H1 (cell line): ENCODE measurements at regions not wholly inside any gene's neighbourhood (a gene's known extent, or its start where the extent isn't known, plus 50 kb on each side); places are given as distances from the start of the nearest gene placed in this dataset.

Experiments used
- CTCF ChIA-PET: fragments of 300-600 bp; sonication (Branson Sonifier 250); formaldehyde crosslinking; loops from one replicate; lab custom pipeline; 2021; ENCODE audit not compliant: partially characterized antibody; lab: Charles Lee
- POLR2A ChIA-PET: fragments of 300-600 bp; sonication (Branson Sonifier 250); formaldehyde crosslinking; loops from one replicate; lab custom pipeline; 2021; ENCODE audit warnings: inconsistent platforms; ENCODE audit not compliant: partially characterized antibody; lab: Charles Lee
- DNase-seq, 2 experiments: peaks; one replicate each; pipeline versions ENCODE4 v3.0.0 to v3.0.0-alpha.2; 2010 to 2022; ENCODE audit warnings: low spot score in 2 of 2, low read depth in 1 of 2, mixed read lengths in 1 of 2
- FAIRE-seq: peaks from 2 replicates; lab custom pipeline; 2011; peaks lifted over from hg19 to GRCh38; lab: Jason Lieb, UNC
- H2AFZ ChIP-seq: 2 replicates; pipeline ENCODE4 v1.8.1; 2012; ENCODE audit warnings: low read length, inconsistent platforms
- H2AK5ac ChIP-seq: 2 replicates; pipeline ENCODE4 v1.6.1; 2013; ENCODE audit warnings: low read depth, low read length
- H2BK120ac ChIP-seq: replicated peaks from 2 replicates; pipeline ENCODE3; 2013; ENCODE audit warnings: low read depth, low read length, inconsistent platforms
- H2BK12ac ChIP-seq: 2 replicates; pipeline ENCODE4 v1.6.1; 2013; ENCODE audit warnings: low read depth, low read length
- H2BK15ac ChIP-seq: 2 replicates; pipeline ENCODE4 v1.6.1; 2013; ENCODE audit warnings: low read length
- H2BK20ac ChIP-seq: 2 replicates; pipeline ENCODE4 v1.6.1; 2013; ENCODE audit warnings: low read length
- H2BK5ac ChIP-seq: 2 replicates; pipeline ENCODE4 v1.6.1; 2013; ENCODE audit warnings: low read depth, low read length
- H3K14ac ChIP-seq: 2 replicates; pipeline ENCODE4 v1.6.1; 2013; ENCODE audit warnings: inconsistent platforms; ENCODE audit not compliant: insufficient read length
- H3K18ac ChIP-seq: 2 replicates; pipeline ENCODE4 v1.6.1; 2013; ENCODE audit warnings: low read length; ENCODE audit errors: extremely low read depth
- H3K23ac ChIP-seq: 2 replicates; pipeline ENCODE4 v1.6.1; 2013; ENCODE audit warnings: inconsistent platforms; ENCODE audit not compliant: insufficient read length
- H3K23me2 ChIP-seq: 2 replicates; pipeline ENCODE4 v1.6.1; 2013; ENCODE audit warnings: low read depth, low read length
- H3K27ac ChIP-seq: 2 replicates; pipeline ENCODE4 v1.6.1; 2011; ENCODE audit warnings: low read depth, low read length, inconsistent platforms
- H3K27me3 ChIP-seq, 4 experiments: replicated peaks in 1 of 4; 1 replicate in 1 of 4; 2 replicates in 3 of 4; pipeline versions ENCODE4 v1.6.1 to v1.8.1; 2011 to 2013; ENCODE audit warnings: low read length in 3 of 4, mild to moderate bottlenecking in 3 of 4, inconsistent platforms in 2 of 4, mixed read lengths in 2 of 4, moderate library complexity in 1 of 4; ENCODE audit not compliant: control insufficient read depth in 3 of 4, insufficient read depth in 3 of 4; ENCODE audit errors: extremely low read depth in 1 of 4
- H3K36me3 ChIP-seq, 4 experiments: 2 replicates each; pipeline versions ENCODE4 v1.6.1 to v1.8.1; 2011 to 2013; ENCODE audit warnings: mild to moderate bottlenecking in 4 of 4, low read length in 3 of 4, moderate library complexity in 2 of 4, control low read depth in 1 of 4, inconsistent platforms in 1 of 4; ENCODE audit not compliant: insufficient read depth in 4 of 4, control insufficient read depth in 2 of 4
- H3K4ac ChIP-seq: replicated peaks from 2 replicates; pipeline ENCODE3; 2013; ENCODE audit warnings: low read length, low read depth, mixed read lengths, inconsistent platforms; ENCODE audit not compliant: insufficient read length
- H3K4me1 ChIP-seq, 4 experiments: replicated peaks in 1 of 4; 1 replicate in 1 of 4; 2 replicates in 3 of 4; pipeline versions ENCODE4 v1.6.1 to v1.8.1; 2011 to 2013; ENCODE audit warnings: low read length in 3 of 4, inconsistent platforms in 2 of 4, mixed read lengths in 1 of 4; ENCODE audit not compliant: insufficient read depth in 4 of 4, control insufficient read depth in 3 of 4
- H3K4me2 ChIP-seq, 2 experiments: 2 replicates each; pipeline versions ENCODE4 v1.6.1 to v1.8.1; 2011 to 2013; ENCODE audit warnings: low read depth in 2 of 2, low read length in 2 of 2, control low read depth in 1 of 2, inconsistent platforms in 1 of 2, mild to moderate bottlenecking in 1 of 2; ENCODE audit not compliant: insufficient read depth in 1 of 2
- H3K4me3 ChIP-seq, 4 experiments: fragments of 200-600, 300-600 bp in 1 of 4; sonication (generic), shearing (Covaris generic), sonication (Bioruptor Twin) in 1 of 4; 2 replicates each; pipeline versions ENCODE4 v1.5.1 to v1.8.1; 2011 to 2016; ENCODE audit warnings: low read length in 4 of 4, low read depth in 3 of 4, control low read depth in 2 of 4, inconsistent platforms in 2 of 4, mild to moderate bottlenecking in 2 of 4, mixed read lengths in 1 of 4, moderate library complexity in 1 of 4; ENCODE audit not compliant: insufficient read depth in 2 of 4; ENCODE audit errors: extremely low read depth in 1 of 4
- H3K56ac ChIP-seq: replicated peaks from 2 replicates; pipeline ENCODE3; 2013; ENCODE audit warnings: low read depth, mild to moderate bottlenecking, mixed read lengths, low read length, inconsistent platforms; ENCODE audit not compliant: insufficient read length
- H3K79me1 ChIP-seq: 2 replicates; pipeline ENCODE4 v1.6.1; 2013; ENCODE audit warnings: low read depth, low read length, control low read depth
- H3K79me2 ChIP-seq, 2 experiments: 2 replicates each; pipeline versions ENCODE4 v1.6.1 to v1.8.1; 2012 to 2013; ENCODE audit warnings: low read length in 2 of 2, mild to moderate bottlenecking in 2 of 2, inconsistent platforms in 1 of 2; ENCODE audit not compliant: insufficient read depth in 2 of 2, control insufficient read depth in 1 of 2
- H3K9ac ChIP-seq, 4 experiments: replicated peaks in 1 of 4; 1 replicate in 1 of 4; 2 replicates in 3 of 4; pipeline versions ENCODE4 v1.6.1 to v1.8.1; 2011 to 2013; ENCODE audit warnings: low read depth in 3 of 4, low read length in 3 of 4, control low read depth in 2 of 4, mild to moderate bottlenecking in 2 of 4, moderate library complexity in 2 of 4, inconsistent platforms in 1 of 4; ENCODE audit errors: extremely low read depth in 1 of 4
- H3K9me3 ChIP-seq, 2 experiments: 2 replicates each; pipeline versions ENCODE4 v1.6.1 to v1.8.1; 2012 to 2013; ENCODE audit warnings: mild to moderate bottlenecking in 2 of 2, moderate library complexity in 2 of 2, control low read depth in 1 of 2, inconsistent platforms in 1 of 2, low read depth in 1 of 2, low read length in 1 of 2, mixed read lengths in 1 of 2; ENCODE audit not compliant: insufficient read depth in 2 of 2
- H4K20me1 ChIP-seq, 2 experiments: replicated peaks in 1 of 2; 2 replicates each; pipeline versions ENCODE3 to v1.8.1; 2011 to 2013; ENCODE audit warnings: inconsistent platforms in 2 of 2, low read length in 2 of 2, mild to moderate bottlenecking in 1 of 2; ENCODE audit not compliant: insufficient read depth in 2 of 2, control insufficient read depth in 1 of 2
- H4K5ac ChIP-seq: 2 replicates; pipeline ENCODE4 v1.6.1; 2013; ENCODE audit warnings: low read length, low read depth, mixed read lengths, inconsistent platforms; ENCODE audit not compliant: insufficient read length
- H4K8ac ChIP-seq: 2 replicates; pipeline ENCODE4 v1.8.0; 2013; ENCODE audit warnings: mild to moderate bottlenecking, moderate library complexity, low read length, inconsistent platforms; ENCODE audit not compliant: insufficient read depth; ENCODE audit errors: extremely low read depth
- H4K91ac ChIP-seq: replicated peaks from 2 replicates; pipeline ENCODE3; 2013; ENCODE audit warnings: low read length, mixed read lengths, inconsistent platforms; ENCODE audit not compliant: insufficient read length
- ATF3 ChIP-seq: IDR thresholded peaks from 2 replicates; pipeline ENCODE4 v1.6.1; 2011; ENCODE audit warnings: low read depth, mild to moderate bottlenecking, low read length; ENCODE audit not compliant: insufficient read depth
- CHD2 ChIP-seq: IDR thresholded peaks from 2 replicates; pipeline ENCODE4 v1.6.1; 2012; ENCODE audit warnings: low read length, improper control_type of control experiment
- CTCF ChIP-seq, 3 experiments: IDR thresholded peaks; 1 replicate in 2 of 3; 2 replicates in 1 of 3; pipeline versions ENCODE4 v1.5.1 to v1.6.1; 2011; ENCODE audit warnings: low read length in 3 of 3, mild to moderate bottlenecking in 3 of 3, inconsistent platforms in 2 of 3, low read depth in 1 of 3, moderate library complexity in 1 of 3; ENCODE audit not compliant: insufficient read depth in 1 of 3; ENCODE audit errors: control extremely low read depth in 1 of 3
- E2F6 ChIP-seq: IDR thresholded peaks from 2 replicates; pipeline ENCODE4 v1.6.1; 2012; ENCODE audit warnings: inconsistent platforms
- NRF1 ChIP-seq: IDR thresholded peaks from 2 replicates; pipeline ENCODE4 v1.6.1; 2011; ENCODE audit warnings: mild to moderate bottlenecking, low read depth, low read length, improper control_type of control experiment
- RAD21 ChIP-seq, 2 experiments: IDR thresholded peaks in 1 of 2; conservative IDR thresholded peaks in 1 of 2; 2 replicates each; pipeline ENCODE4 v1.6.1; 2011; ENCODE audit warnings: low read depth in 2 of 2, low read length in 2 of 2, improper control_type of control experiment in 1 of 2, inconsistent platforms in 1 of 2, mild to moderate bottlenecking in 1 of 2, moderate library complexity in 1 of 2
- RNF2 ChIP-seq: fragments of 200-900, 300-1000 bp; sonication (generic); IDR thresholded peaks from 2 replicates; pipeline ENCODE4 v1.7.1; 2016; ENCODE audit warnings: borderline replicate concordance, low read depth, mild to moderate bottlenecking, antibody characterized with exemption, low read length; ENCODE audit not compliant: poor library complexity, severe bottlenecking; ENCODE audit errors: missing control alignments
- SRF ChIP-seq: IDR thresholded peaks from 2 replicates; pipeline ENCODE4 v1.6.1; 2011; ENCODE audit warnings: mild to moderate bottlenecking, low read depth, low read length, moderate library complexity
- TBP ChIP-seq: IDR thresholded peaks from 2 replicates; pipeline ENCODE4 v1.6.1; 2011; ENCODE audit warnings: low read depth, low read length, improper control_type of control experiment
- ZNF274 ChIP-seq: IDR thresholded peaks from 2 replicates; pipeline ENCODE4 v1.7.0; 2012; ENCODE audit warnings: low read length, borderline replicate concordance; ENCODE audit errors: extremely low read depth
- WGBS, 2 experiments: shearing (Covaris generic) in 1 of 2; methylation state at CpG; one replicate each; pipeline versions ENCODE4 v1.1.6 to v1.1.7; 2013 to 2015; ENCODE audit warnings: low lambda C conversion rate in 2 of 2, mixed read lengths in 2 of 2, inconsistent platforms in 1 of 2, low coverage in 1 of 2, missing lambda C conversion rate in 1 of 2; ENCODE audit not compliant: insufficient replicate concordance in 2 of 2, insufficient coverage in 1 of 2, insufficient read length in 1 of 2; ENCODE audit errors: extremely low coverage in 1 of 2, missing lambda C conversion rate in 1 of 2; 5-methylcytosine and 5-hydroxymethylcytosine counted together

DNA sequence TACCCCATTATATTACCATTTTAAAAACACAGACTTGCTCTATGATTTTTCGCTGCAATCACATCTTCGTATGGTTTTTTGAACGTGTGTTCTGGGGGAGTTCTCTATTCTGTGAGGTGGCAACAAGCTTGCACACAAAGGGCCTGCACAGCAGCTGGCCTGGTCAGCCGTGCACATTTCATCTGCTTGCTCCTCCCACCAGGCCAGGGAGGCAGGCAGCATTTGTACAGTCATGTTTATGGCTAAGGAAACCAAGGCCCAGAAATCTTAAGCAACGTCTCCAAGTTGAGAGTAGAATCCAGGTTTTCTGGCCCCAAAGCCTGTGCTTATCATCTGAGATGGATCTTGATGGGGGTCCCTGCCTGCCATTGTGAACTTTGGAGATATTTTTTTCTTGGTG is 106.4 kb upstream of the SMIM21 start:
- ChIA-PET POLR2A (no interaction called here), CTCF (interaction anchor here (0.5 kb wide), 1 partner anchor 16 kb away, joined by 3 read pairs; no protein-coding TSS in a partner anchor)
- Histone ChIP-seq H3K14ac (no peak overlapping the region), H3K27ac (no peak overlapping the region), H2BK15ac (no peak overlapping the region), H2AFZ (no peak overlapping the region), H3K36me3 (no peaks in the 10 kb centered on the region), H4K91ac (no peak overlapping the region), H2AK5ac (no peak overlapping the region), H3K27me3 (no peaks in the 10 kb centered on the region), H2BK20ac (no peak overlapping the region), H3K79me1 (no peaks in the 10 kb centered on the region), H3K9ac (no peak overlapping the region), H3K56ac (no peak overlapping the region), H3K4me1 (no peaks in the 10 kb centered on the region), H4K5ac (no peak overlapping the region), H3K4ac (no peak overlapping the region), H3K18ac (no peak overlapping the region), H3K23ac (no peak overlapping the region), H3K23me2 (no peaks in the 10 kb centered on the region), H2BK120ac (no peak overlapping the region), H3K4me2 (no peak overlapping the region), H3K79me2 (no peaks in the 10 kb centered on the region), H4K20me1 (no peaks in the 10 kb centered on the region), H3K4me3 (no peak overlapping the region), H3K9me3 (no peaks in the 10 kb centered on the region), H2BK12ac (no peak overlapping the region), H4K8ac (no peak overlapping the region), H2BK5ac (no peak overlapping the region)
- FAIRE-seq (no peak), DNase-seq (no peak)
- 96% methylated on average over 5 of the region's 5 CpGs; no CpG with 5 or more reads in 1 of the 2 experiments for WGBS, 2 experiments
- TF ChIP-seq ZNF274 (no peak), RAD21 (IDR thresholded peaks at IDR 0.05 in 1 of 2, conservative IDR thresholded peaks at IDR 0.05 in 1 of 2; ENCODE audit: low read depth in 2 of 2, low read length in 2 of 2) (no peak), E2F6 (no peak), CHD2 (no peak), NRF1 (no peak), RNF2 (no peak), CTCF (IDR thresholded peaks at IDR 0.05; ENCODE audit: control extremely low read depth in 1 of 3, insufficient read depth in 1 of 3, low read depth in 1 of 3, low read length in 3 of 3) (no peak), ATF3 (no peak), SRF (no peak), TBP (no peak)
